LNCaP clone FGC (cell line): ENCODE measurements at regions not wholly inside any gene's neighbourhood (a gene's known extent, or its start where the extent isn't known, plus 50 kb on each side); places are given as distances from the start of the nearest gene placed in this dataset.
"Not testable (repeated sequence)": the region's sequence is repeated elsewhere in the genome, so short reads cannot be mapped to it uniquely, and the experiment has no call there.

Experiments used
- DNase-seq: peaks from one replicate; pipeline ENCODE4 v3.0.0-alpha.2; 2011; ENCODE audit warnings: low read depth
- H3K4me3 ChIP-seq: 2 replicates; pipeline ENCODE4 v1.5.1; 2011; ENCODE audit warnings: mild to moderate bottlenecking, low read depth, low read length, control low read depth
- TF ChIP-seq, protein P1 (sequence below): IDR thresholded peaks from 2 replicates; pipeline ENCODE4 v1.5.1; 2012; ENCODE audit warnings: mild to moderate bottlenecking; ENCODE audit not compliant: control insufficient read depth, insufficient read depth; ENCODE audit errors: extremely low read depth

DNA sequence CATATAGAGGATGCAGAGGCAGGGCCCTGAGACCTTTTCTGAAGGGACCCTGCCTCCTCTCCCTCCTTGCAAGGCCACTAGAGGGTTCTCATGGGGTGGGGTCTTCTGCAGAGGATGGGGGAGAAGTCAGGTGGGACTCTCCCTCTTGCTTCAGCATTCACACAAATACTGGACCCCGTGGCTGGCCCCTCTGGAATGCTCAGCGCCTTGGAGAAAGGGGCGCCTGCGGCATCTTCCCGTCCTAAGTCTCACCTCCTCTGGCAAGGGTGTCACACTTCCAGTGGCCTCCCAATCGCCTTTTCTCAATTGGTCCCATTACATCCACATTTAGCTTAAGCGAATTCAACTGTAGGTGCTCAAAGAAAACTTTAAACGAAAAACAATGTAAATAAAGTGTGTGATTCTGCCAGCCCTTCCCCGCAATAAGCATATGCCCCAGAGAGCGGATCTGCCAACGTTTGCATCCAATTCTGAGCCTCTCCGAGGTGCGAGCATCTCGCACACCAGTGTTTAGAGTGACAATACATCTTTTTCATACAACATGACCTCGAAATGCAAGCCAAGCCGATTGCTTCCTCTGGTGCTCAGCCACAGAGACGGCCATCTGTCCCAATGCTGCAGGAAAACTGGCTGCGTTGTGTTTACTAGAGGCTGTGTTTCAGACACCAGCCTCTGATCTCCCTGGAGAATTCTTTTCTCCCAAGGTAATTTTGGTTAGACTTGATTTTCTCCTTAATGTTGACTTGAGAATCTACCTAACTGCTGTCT lies 69.1 kb upstream of the WASF3 start:
- TF ChIP-seq, protein P1, sequence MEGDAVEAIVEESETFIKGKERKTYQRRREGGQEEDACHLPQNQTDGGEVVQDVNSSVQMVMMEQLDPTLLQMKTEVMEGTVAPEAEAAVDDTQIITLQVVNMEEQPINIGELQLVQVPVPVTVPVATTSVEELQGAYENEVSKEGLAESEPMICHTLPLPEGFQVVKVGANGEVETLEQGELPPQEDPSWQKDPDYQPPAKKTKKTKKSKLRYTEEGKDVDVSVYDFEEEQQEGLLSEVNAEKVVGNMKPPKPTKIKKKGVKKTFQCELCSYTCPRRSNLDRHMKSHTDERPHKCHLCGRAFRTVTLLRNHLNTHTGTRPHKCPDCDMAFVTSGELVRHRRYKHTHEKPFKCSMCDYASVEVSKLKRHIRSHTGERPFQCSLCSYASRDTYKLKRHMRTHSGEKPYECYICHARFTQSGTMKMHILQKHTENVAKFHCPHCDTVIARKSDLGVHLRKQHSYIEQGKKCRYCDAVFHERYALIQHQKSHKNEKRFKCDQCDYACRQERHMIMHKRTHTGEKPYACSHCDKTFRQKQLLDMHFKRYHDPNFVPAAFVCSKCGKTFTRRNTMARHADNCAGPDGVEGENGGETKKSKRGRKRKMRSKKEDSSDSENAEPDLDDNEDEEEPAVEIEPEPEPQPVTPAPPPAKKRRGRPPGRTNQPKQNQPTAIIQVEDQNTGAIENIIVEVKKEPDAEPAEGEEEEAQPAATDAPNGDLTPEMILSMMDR, result no peak
- H3K4me3 ChIP-seq, result no peak overlapping the region
- no peak for DNase-seq

DNA sequence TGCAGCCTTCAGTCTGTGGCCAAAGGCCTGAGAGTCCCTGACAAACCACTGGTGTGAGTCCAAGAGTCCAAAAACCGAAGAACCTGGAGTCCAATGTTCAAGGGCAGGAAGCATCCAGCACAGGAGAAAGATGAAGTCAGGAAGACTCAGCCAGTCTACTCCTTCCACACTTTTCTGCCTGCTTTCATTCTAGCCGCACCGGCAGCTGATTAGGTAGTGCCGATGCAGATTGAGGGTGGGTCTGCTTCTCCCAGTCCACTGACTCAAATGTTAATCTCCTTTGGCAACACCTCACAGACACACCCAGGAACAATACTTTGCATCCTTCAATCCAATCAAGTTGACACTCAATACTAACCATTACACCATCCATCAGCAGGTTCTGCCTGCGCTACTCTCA lies 65.2 kb upstream of the WASF3 start:
- not testable (repeated sequence) for H3K4me3 ChIP-seq, DNase-seq

DNA sequence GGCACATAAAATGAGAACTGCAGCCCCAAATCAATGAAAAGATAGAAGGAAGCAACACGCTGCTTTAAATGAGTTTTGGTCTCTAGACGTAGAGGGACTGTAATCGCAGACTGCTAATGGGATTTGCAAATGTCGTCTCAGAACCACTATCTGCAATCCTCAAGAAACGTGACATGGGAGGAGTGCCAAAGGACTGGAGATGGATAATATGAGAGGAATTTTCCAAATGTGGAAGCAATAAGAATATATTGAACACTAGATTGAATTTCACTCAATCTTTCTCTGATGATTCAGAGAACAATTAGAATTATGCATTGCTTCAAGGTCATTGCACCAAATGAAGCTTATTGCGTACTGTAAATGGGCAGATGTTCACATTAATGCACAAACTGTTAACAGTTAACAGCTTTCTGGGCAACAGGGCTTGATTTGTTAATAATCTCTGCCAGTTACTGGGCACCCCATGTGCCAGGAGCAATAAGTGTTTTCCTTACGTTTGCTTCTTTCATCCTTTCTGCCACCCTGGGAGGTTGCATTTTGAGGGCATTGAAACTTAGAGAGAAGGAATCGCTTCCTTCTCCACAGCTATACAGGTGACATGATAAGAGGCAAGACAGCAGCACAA lies 62.8 kb upstream of the WASF3 start:
- no peak overlapping the region for H3K4me3 ChIP-seq
- no peak for DNase-seq
- TF ChIP-seq, protein P1, result no peak

DNA sequence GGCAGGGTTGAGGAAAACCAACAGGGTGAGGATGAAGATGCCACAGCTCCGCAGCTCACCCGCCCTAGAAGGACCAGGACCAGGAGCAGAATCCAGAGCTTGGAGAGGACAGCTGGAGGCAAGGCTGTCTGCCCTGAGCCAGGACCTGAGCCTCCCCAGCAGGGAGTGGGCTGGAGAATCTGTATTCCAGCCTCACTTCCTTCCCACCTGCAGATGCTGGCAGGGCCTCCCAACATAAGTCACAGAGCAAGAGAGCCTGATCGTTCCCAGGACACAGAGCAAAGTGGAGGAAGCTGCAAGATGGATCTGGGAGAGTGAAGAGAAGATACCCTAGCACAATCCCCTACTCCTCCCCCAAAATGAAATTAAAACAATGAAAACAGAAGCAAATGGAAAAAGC lies 61.7 kb upstream of the WASF3 start:
- DNase-seq, result no peak
- TF ChIP-seq, protein P1, result no peak
- no peak overlapping the region for H3K4me3 ChIP-seq

DNA sequence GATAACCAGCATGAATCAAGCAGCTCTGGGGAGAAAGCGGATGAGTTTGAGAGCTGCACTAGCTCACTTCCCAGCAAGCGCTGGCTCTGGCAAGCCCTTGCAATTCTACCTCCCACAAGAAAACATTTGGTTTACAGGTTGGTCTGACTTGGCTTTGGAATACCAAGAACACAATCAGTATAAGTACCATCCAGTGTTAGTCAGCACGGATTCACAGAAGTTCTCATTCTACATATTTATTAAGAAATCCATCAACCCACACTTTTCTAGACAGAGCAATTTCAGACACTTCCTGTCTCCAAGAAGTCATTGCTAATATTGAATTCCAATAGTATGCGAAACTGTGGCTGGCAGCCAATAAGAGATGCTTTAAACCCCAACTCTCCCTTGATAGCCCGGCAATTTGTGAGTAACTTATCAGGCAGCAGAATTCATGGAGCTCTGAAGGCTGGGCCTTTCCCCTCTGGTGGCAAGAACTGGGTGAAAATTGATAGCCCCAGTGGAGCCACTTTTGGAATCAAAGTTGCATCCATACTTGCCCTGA lies 59.4 kb upstream of the WASF3 start:
- TF ChIP-seq, protein P1, result no peak
- H3K4me3 ChIP-seq, result no peak overlapping the region
- no peak for DNase-seq

DNA sequence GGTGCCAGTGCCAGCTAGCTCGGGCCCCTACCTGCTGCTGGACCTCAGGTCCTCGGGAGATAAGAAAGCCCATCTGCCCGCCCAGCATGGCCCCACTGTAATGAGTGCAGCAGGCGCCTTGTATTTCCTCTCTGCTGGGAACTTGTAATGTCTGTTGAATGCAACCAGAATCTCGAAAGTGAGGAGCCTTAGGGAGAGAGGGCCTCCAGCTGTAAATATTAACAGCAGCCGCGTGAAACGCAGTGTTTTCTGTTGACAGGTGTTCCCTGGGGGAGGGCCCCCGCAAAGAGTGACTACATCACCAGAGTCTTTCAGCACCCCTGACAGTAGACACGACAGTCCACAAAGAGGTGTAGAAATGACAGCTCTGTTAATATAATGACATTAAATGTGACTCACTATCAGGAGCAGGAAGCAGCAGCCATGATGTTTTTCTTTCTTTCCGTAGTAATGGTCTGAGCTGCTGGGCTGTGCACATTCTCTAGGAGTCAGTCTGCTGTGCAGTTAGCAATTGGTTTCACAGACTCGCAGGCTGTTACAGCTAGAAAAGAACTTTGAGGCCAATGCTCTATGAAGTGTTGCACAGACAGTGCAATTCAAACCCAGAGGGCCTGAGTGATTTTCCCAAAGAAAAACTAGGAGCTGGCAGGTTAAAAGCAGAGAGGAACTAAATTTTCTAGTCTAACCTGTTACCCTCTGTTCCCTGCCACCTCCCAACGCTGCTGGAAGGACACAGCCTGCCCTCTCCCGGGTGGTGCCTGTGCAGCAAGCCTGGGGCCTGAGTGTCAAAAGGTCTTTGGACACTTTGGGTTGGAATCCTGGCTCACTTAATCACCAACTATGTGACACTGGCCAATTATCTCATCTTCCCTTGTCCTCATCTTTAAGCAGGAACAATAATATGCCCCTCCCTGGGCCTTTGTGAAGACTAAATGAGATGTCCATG lies 58.6 kb upstream of the WASF3 start:
- DNase-seq, result peak; percentile 51
- no peak overlapping the region for H3K4me3 ChIP-seq
- TF ChIP-seq, protein P1, result peak; percentile 81
